ENCODE measurements at regions not wholly inside any gene's neighbourhood (a gene's known extent, or its start where the extent isn't known, plus 50 kb on each side); places are given as distances from the start of the nearest gene placed in this dataset.
"Not testable (repeated sequence)": the region's sequence is repeated elsewhere in the genome, so short reads cannot be mapped to it uniquely, and the experiment has no call there.

DNA sequence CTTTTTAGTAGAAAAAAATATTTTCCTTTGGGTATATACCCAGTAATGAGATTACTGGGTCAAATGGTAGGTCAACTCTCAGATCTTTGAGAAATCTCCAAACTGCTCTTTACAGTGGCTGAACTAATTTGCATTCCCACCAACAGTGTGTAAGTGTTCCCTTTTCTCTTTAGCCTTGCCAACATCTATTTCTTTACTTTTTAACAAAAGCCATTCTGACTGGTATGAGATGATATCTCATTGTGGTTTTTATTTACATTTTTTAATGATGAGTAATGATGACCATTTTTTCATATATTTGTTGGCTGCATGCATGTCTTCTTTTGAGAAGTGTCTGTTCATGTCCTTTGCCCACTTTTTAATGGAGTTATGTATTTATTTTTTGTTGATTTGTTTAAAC lies 1086.2 kb upstream of the GJE1 start:
- TF ChIP-seq, protein P1, sequence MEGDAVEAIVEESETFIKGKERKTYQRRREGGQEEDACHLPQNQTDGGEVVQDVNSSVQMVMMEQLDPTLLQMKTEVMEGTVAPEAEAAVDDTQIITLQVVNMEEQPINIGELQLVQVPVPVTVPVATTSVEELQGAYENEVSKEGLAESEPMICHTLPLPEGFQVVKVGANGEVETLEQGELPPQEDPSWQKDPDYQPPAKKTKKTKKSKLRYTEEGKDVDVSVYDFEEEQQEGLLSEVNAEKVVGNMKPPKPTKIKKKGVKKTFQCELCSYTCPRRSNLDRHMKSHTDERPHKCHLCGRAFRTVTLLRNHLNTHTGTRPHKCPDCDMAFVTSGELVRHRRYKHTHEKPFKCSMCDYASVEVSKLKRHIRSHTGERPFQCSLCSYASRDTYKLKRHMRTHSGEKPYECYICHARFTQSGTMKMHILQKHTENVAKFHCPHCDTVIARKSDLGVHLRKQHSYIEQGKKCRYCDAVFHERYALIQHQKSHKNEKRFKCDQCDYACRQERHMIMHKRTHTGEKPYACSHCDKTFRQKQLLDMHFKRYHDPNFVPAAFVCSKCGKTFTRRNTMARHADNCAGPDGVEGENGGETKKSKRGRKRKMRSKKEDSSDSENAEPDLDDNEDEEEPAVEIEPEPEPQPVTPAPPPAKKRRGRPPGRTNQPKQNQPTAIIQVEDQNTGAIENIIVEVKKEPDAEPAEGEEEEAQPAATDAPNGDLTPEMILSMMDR (IDR thresholded peaks at IDR 0.05; ENCODE audit: low read length) = not testable (repeated sequence)
- TF ChIP-seq EZH2 (IDR thresholded peaks at IDR 0.05; ENCODE audit: borderline replicate concordance, low read length) = not testable (repeated sequence)
